ENCODE measurements at regions not wholly inside any gene's neighbourhood (a gene's known extent, or its start where the extent isn't known, plus 50 kb on each side); places are given as distances from the start of the nearest gene placed in this dataset.
"Not testable (repeated sequence)": the region's sequence is repeated elsewhere in the genome, so short reads cannot be mapped to it uniquely, and the experiment has no call there.

DNA sequence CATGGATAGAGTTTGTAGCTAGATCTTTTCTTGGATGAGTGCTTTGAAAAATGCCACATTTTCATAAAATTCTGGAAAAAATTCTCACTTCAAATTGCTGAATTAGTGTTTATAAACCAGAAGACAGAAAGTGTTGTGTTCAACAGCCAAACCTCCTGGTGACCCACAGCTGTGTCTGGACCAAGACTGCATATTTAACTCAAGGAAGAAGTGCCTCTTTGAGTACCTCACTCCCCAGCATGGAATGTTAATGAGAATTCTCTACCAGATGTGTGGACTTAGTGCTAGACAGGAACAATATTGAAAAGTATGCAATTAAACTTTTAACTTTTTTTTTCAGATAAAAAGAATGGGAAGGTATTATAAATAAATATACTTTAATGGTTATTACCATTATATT lies 609.3 kb downstream of the COL12A1 start:
- H4K20me1 ChIP-seq (ENCODE audit: control insufficient read depth, insufficient read depth, low read length, poor library complexity, severe bottlenecking) = no peaks in the 10 kb centered on the region
- no peak overlapping the region for H3K9ac ChIP-seq (ENCODE audit: low read length)
- DNase-seq = no peak
- no peak for TF ChIP-seq EZH2 (IDR thresholded peaks at IDR 0.05; ENCODE audit: borderline replicate concordance, insufficient read depth, low read depth, low read length, poor library complexity, severe bottlenecking)
- TF ChIP-seq, protein P1, sequence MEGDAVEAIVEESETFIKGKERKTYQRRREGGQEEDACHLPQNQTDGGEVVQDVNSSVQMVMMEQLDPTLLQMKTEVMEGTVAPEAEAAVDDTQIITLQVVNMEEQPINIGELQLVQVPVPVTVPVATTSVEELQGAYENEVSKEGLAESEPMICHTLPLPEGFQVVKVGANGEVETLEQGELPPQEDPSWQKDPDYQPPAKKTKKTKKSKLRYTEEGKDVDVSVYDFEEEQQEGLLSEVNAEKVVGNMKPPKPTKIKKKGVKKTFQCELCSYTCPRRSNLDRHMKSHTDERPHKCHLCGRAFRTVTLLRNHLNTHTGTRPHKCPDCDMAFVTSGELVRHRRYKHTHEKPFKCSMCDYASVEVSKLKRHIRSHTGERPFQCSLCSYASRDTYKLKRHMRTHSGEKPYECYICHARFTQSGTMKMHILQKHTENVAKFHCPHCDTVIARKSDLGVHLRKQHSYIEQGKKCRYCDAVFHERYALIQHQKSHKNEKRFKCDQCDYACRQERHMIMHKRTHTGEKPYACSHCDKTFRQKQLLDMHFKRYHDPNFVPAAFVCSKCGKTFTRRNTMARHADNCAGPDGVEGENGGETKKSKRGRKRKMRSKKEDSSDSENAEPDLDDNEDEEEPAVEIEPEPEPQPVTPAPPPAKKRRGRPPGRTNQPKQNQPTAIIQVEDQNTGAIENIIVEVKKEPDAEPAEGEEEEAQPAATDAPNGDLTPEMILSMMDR (IDR thresholded peaks at IDR 0.05) = no peak
- POLR2A ChIA-PET = no interaction called here
- H3K4me1 ChIP-seq (ENCODE audit: control insufficient read depth in 2 of 2, insufficient read depth in 2 of 2, low read length in 2 of 2) = no peaks in the 10 kb centered on the region
- H2AFZ ChIP-seq (ENCODE audit: insufficient read depth, low read depth, low read length, poor library complexity, severe bottlenecking) = no peak overlapping the region
- Mint-ChIP-seq H3K27ac (no peak overlapping the region), H3K27me3 (no peaks in the 10 kb centered on the region), H3K9me3 (ENCODE audit: insufficient read depth) (peaks cover 3% of the 10 kb centered on the region), H3K4me1 (peaks cover 4% of the 10 kb centered on the region), H3K4me3 (no peak overlapping the region)
- CTCF ChIA-PET = no interaction called here
- H3K27ac ChIP-seq (ENCODE audit: low read length in 2 of 2) = no peak overlapping the region
- no peak overlapping the region for H3K4me2 ChIP-seq (replicated peaks; ENCODE audit: low read depth, low read length, poor library complexity, severe bottlenecking)
- H3K4me3 ChIP-seq (ENCODE audit: control extremely low read depth in 1 of 5, extremely low read depth in 1 of 5, insufficient read depth in 1 of 5, low read depth in 2 of 5, low read length in 4 of 5) = no peak overlapping the region
- ATAC-seq (ENCODE audit: low read depth) = no peak
- no peaks in the 10 kb centered on the region for H3K79me2 ChIP-seq (ENCODE audit: control insufficient read depth, insufficient read depth, low read length)
- intact Hi-C loops (cut with micrococcal nuclease) = no loop called here
- H3K9me3 ChIP-seq (ENCODE audit: control extremely low read depth in 1 of 3, control insufficient read depth in 2 of 3, insufficient read depth in 1 of 3, low read length in 2 of 3) = no peaks in the 10 kb centered on the region
- no peaks in the 10 kb centered on the region for H3K27me3 ChIP-seq (replicated peaks in 1 of 4; ENCODE audit: control extremely low read depth in 1 of 4, control insufficient read depth in 3 of 4, insufficient read depth in 4 of 4, low read length in 3 of 4)
- no peaks in the 10 kb centered on the region for H3K36me3 ChIP-seq (replicated peaks in 1 of 2; ENCODE audit: control extremely low read depth in 1 of 2, control insufficient read depth in 1 of 2, extremely low read depth in 1 of 2, insufficient read depth in 2 of 2, low read length in 1 of 2)

DNA sequence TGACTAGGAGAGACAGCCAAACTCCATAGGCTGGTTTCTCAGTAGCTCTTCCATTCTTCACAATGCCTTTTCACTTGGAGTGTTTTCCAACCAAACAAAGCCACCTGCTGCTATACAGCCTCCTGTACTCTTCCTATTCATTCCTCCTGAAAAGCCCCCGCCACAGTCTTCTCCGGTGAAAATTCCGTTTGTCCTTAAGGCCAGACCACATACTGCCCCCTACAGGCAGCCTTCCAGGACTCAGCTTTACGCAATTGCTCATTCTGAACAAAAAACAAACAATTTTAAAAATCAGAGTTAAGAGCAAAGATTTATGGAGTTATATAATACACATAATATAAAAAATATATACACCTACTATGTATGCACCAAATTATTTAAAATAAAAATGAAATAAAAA lies 611.5 kb downstream of the COL12A1 start:
- H3K4me1 ChIP-seq (ENCODE audit: control insufficient read depth in 2 of 2, insufficient read depth in 2 of 2, low read length in 2 of 2); H3K4me3 Mint-ChIP-seq; H3K4me3 ChIP-seq (ENCODE audit: control extremely low read depth in 1 of 5, extremely low read depth in 1 of 5, insufficient read depth in 1 of 5, low read depth in 2 of 5, low read length in 4 of 5); CTCF ChIA-PET; H3K36me3 ChIP-seq (replicated peaks in 1 of 2; ENCODE audit: control extremely low read depth in 1 of 2, control insufficient read depth in 1 of 2, extremely low read depth in 1 of 2, insufficient read depth in 2 of 2, low read length in 1 of 2); H2AFZ ChIP-seq (ENCODE audit: insufficient read depth, low read depth, low read length, poor library complexity, severe bottlenecking); H3K4me2 ChIP-seq (replicated peaks; ENCODE audit: low read depth, low read length, poor library complexity, severe bottlenecking); H3K4me1 Mint-ChIP-seq; H3K9me3 Mint-ChIP-seq (ENCODE audit: insufficient read depth); POLR2A ChIA-PET; DNase-seq; H3K27me3 ChIP-seq (replicated peaks in 1 of 4; ENCODE audit: control extremely low read depth in 1 of 4, control insufficient read depth in 3 of 4, insufficient read depth in 4 of 4, low read length in 3 of 4); H3K79me2 ChIP-seq (ENCODE audit: control insufficient read depth, insufficient read depth, low read length); H3K9ac ChIP-seq (ENCODE audit: low read length); H4K20me1 ChIP-seq (ENCODE audit: control insufficient read depth, insufficient read depth, low read length, poor library complexity, severe bottlenecking); intact Hi-C loops (cut with micrococcal nuclease); ATAC-seq (ENCODE audit: low read depth); H3K27me3 Mint-ChIP-seq; H3K27ac Mint-ChIP-seq; H3K27ac ChIP-seq (ENCODE audit: low read length in 2 of 2); H3K9me3 ChIP-seq (ENCODE audit: control extremely low read depth in 1 of 3, control insufficient read depth in 2 of 3, insufficient read depth in 1 of 3, low read length in 2 of 3): not testable (repeated sequence)
- WGBS (ENCODE audit: insufficient coverage) = no CpG with 5 or more reads among the region's 4 CpGs
